Parathyroid adenoma (tissue), 2 donors: ENCODE measurements at regions not wholly inside any gene's neighbourhood (a gene's known extent, or its start where the extent isn't known, plus 50 kb on each side); places are given as distances from the start of the nearest gene placed in this dataset.

Experiments used
- H2AFZ ChIP-seq: fragments of 300-600 bp; sonication (generic); one replicate; pipeline ENCODE4 v1.7.0; 2017; ENCODE audit warnings: antibody characterized with exemption, mild to moderate bottlenecking
- H3K27ac ChIP-seq: fragments of 300-600 bp; sonication (generic); one replicate; pipeline ENCODE4 v1.7.0; 2017
- H3K27me3 ChIP-seq: fragments of 300-600 bp; sonication (generic); one replicate; pipeline ENCODE4 v1.7.0; 2017; ENCODE audit warnings: low read length; ENCODE audit not compliant: control insufficient read depth, insufficient read depth
- H3K36me3 ChIP-seq: fragments of 300-600 bp; sonication (generic); one replicate; pipeline ENCODE4 v1.7.0; 2017; ENCODE audit warnings: low read length; ENCODE audit not compliant: control insufficient read depth, insufficient read depth
- H3K4me1 ChIP-seq: fragments of 300-600 bp; sonication (generic); one replicate; pipeline ENCODE4 v1.7.0; 2017; ENCODE audit warnings: control low read depth
- H3K4me2 ChIP-seq: fragments of 300-600 bp; sonication (generic); one replicate; pipeline ENCODE4 v1.7.0; 2017; ENCODE audit warnings: low read length
- H3K4me3 ChIP-seq: fragments of 300-600 bp; sonication (generic); one replicate; pipeline ENCODE4 v1.7.0; 2017; ENCODE audit warnings: low read depth, low read length
- H3K79me2 ChIP-seq: fragments of 300-600 bp; sonication (generic); one replicate; pipeline ENCODE4 v1.7.0; 2017; ENCODE audit warnings: control low read depth
- H3K9ac ChIP-seq: fragments of 300-600 bp; sonication (generic); one replicate; pipeline ENCODE4 v1.7.0; 2017; ENCODE audit warnings: mild to moderate bottlenecking
- H3K9me3 ChIP-seq: fragments of 300-600 bp; sonication (generic); one replicate; pipeline ENCODE4 v1.7.0; 2017; ENCODE audit warnings: low read length; ENCODE audit not compliant: control insufficient read depth
- CTCF ChIP-seq: fragments of 300-600 bp; sonication (generic); IDR thresholded peaks from one replicate; pipeline ENCODE4 v1.7.0; 2017; ENCODE audit warnings: antibody characterized with exemption, mild to moderate bottlenecking
- donor health status: primary hyperparathyroidism.

- H3K27me3 ChIP-seq, result no peaks in the 10 kb centered on the region
- H3K4me3 ChIP-seq, result no peak overlapping the region
- no peak for TF ChIP-seq CTCF
- no peaks in the 10 kb centered on the region for H3K79me2 ChIP-seq
- peaks cover 2% of the 10 kb centered on the region for H3K36me3 ChIP-seq
- H3K9me3 ChIP-seq, result no peaks in the 10 kb centered on the region
- H3K9ac ChIP-seq, result no peak overlapping the region
- no peak overlapping the region for H3K4me2 ChIP-seq
- H3K27ac ChIP-seq, result no peak overlapping the region
- H2AFZ ChIP-seq, result no peak overlapping the region
- H3K4me1 ChIP-seq, result peaks cover 5% of the 10 kb centered on the region
Measured at GRCh38 chr6:23031986-23032385, 462.6 kb downstream of the HDGFL1 start.

- TF ChIP-seq CTCF, result no peak
- H3K9ac ChIP-seq, result no peak overlapping the region
- peaks cover 5% of the 10 kb centered on the region for H3K4me1 ChIP-seq
- H3K9me3 ChIP-seq, result no peaks in the 10 kb centered on the region
- no peak overlapping the region for H3K4me2 ChIP-seq
- H3K79me2 ChIP-seq, result no peaks in the 10 kb centered on the region
- H2AFZ ChIP-seq, result no peak overlapping the region
- no peak overlapping the region for H3K4me3 ChIP-seq
- H3K27me3 ChIP-seq, result no peaks in the 10 kb centered on the region
- H3K27ac ChIP-seq, result no peak overlapping the region
- H3K36me3 ChIP-seq, result peaks cover 2% of the 10 kb centered on the region
Measured at GRCh38 chr6:23034926-23035325, 465.6 kb downstream of the HDGFL1 start.

GRCh38 chr6:23036406-23036983, 467.1 kb downstream of the HDGFL1 start:
- Histone ChIP-seq H3K9me3 (no peaks in the 10 kb centered on the region), H3K27me3 (no peaks in the 10 kb centered on the region), H3K4me2 (no peak overlapping the region), H3K27ac (no peak overlapping the region), H3K9ac (no peak overlapping the region), H2AFZ (peak overlapping the region; percentile 19), H3K79me2 (no peaks in the 10 kb centered on the region), H3K36me3 (no peaks in the 10 kb centered on the region), H3K4me1 (peaks cover 5% of the 10 kb centered on the region), H3K4me3 (no peak overlapping the region)
- no peak for TF ChIP-seq CTCF

GRCh38 chr6:23040899-23041298, 471.5 kb downstream of the HDGFL1 start:
- Histone ChIP-seq H3K4me2 (no peak overlapping the region), H3K36me3 (no peaks in the 10 kb centered on the region), H3K27ac (no peak overlapping the region), H3K9ac (no peak overlapping the region), H3K9me3 (no peaks in the 10 kb centered on the region), H3K27me3 (no peaks in the 10 kb centered on the region), H3K79me2 (no peaks in the 10 kb centered on the region), H2AFZ (no peak overlapping the region), H3K4me1 (peaks cover 5% of the 10 kb centered on the region), H3K4me3 (no peak overlapping the region)
- no peak for TF ChIP-seq CTCF

GRCh38 chr6:23045280-23045679, 475.9 kb downstream of the HDGFL1 start:
- no peaks in the 10 kb centered on the region for H3K36me3 ChIP-seq
- TF ChIP-seq CTCF, result no peak
- H3K4me2 ChIP-seq, result no peak overlapping the region
- no peaks in the 10 kb centered on the region for H3K4me1 ChIP-seq
- H2AFZ ChIP-seq, result no peak overlapping the region
- no peak overlapping the region for H3K4me3 ChIP-seq
- no peaks in the 10 kb centered on the region for H3K27me3 ChIP-seq
- no peak overlapping the region for H3K27ac ChIP-seq
- H3K79me2 ChIP-seq, result no peaks in the 10 kb centered on the region
- no peak overlapping the region for H3K9ac ChIP-seq
- no peaks in the 10 kb centered on the region for H3K9me3 ChIP-seq
